Neural progenitor cell (in vitro differentiated cells): ENCODE measurements at regions not wholly inside any gene's neighbourhood (a gene's known extent, or its start where the extent isn't known, plus 50 kb on each side); places are given as distances from the start of the nearest gene placed in this dataset.

ENCODE experiments used
- CTCF ChIP-seq: fragments of 200-600 bp; sonication (generic); IDR thresholded peaks from 2 replicates; pipeline ENCODE4 v1.5.1; 2017; ENCODE audit warnings: antibody characterized with exemption, mild to moderate bottlenecking
- EZH2 ChIP-seq: fragments of 200-600 bp; sonication (generic); IDR thresholded peaks from 2 replicates; pipeline ENCODE4 v1.6.1; 2017; ENCODE audit warnings: antibody characterized with exemption, mild to moderate bottlenecking, moderate library complexity

GRCh38 chr4:188658958-188659522, 519.8 kb downstream of the TRIML1 start:
- TF ChIP-seq EZH2 (no peak), CTCF (no peak)
